ENCODE measurements at regions not wholly inside any gene's neighbourhood (a gene's known extent, or its start where the extent isn't known, plus 50 kb on each side); places are given as distances from the start of the nearest gene placed in this dataset.
A peak's percentile ranks its signal among the peaks of the same experiment; 100 is the strongest.

- H3K27ac ChIP-seq (ENCODE audit: low read depth, low read length): no peak overlapping the region
- 88 to 95% (median 93%) methylated on average over 3 of the region's 3 CpGs for WGBS, 3 donors
Observed at GRCh38 chr10:30793093-30793492, 163.5 kb upstream of the LYZL2 start.

GRCh38 chr10:30792025-30792424 is 162.5 kb upstream of the LYZL2 start:
- no peak overlapping the region for H3K27ac ChIP-seq (ENCODE audit: low read depth, low read length)
- WGBS, 3 donors: 62 to 73% (median 66%) methylated on average over 2 of the region's 2 CpGs

GRCh38 chr10:30791197-30791611 is 161.7 kb upstream of the LYZL2 start:
- no peak overlapping the region for H3K27ac ChIP-seq (ENCODE audit: low read depth, low read length)
- 64 to 88% (median 76%) methylated on average over 5 of the region's 5 CpGs for WGBS, 3 donors

GRCh38 chr10:30789806-30790205 is 160.3 kb upstream of the LYZL2 start:
- WGBS, 3 donors: 95 to 97% (median 96%) methylated on average over 8 of the region's 10 CpGs
- H3K27ac ChIP-seq (ENCODE audit: low read depth, low read length): no peak overlapping the region

- no peak overlapping the region for H3K27ac ChIP-seq (ENCODE audit: low read depth, low read length)
- WGBS, 3 donors: 40 to 56% (median 47%) methylated on average over 3 of the region's 3 CpGs
Observed at GRCh38 chr10:30788307-30788706, 158.8 kb upstream of the LYZL2 start.

- WGBS, 3 donors: 92 to 100% (median 98%) methylated on average over 2 of the region's 2 CpGs
- no peak overlapping the region for H3K27ac ChIP-seq (ENCODE audit: low read depth, low read length)
Observed at GRCh38 chr10:30786906-30787305, 157.4 kb upstream of the LYZL2 start.

GRCh38 chr10:30786131-30786530 is 156.6 kb upstream of the LYZL2 start:
- H3K27ac ChIP-seq (ENCODE audit: low read depth, low read length): no peak overlapping the region

- WGBS, 3 donors: 1 to 5% (median 2%) methylated on average over 62 to 63 of the region's 63 CpGs
- H3K27ac ChIP-seq (ENCODE audit: low read depth, low read length): peak overlapping the region; percentile 88
Observed at GRCh38 chr10:30784897-30785605, 155.5 kb upstream of the LYZL2 start.

- WGBS, 3 donors: 0 to 8% (median 0%) methylated on average over 5 of the region's 5 CpGs
- H3K27ac ChIP-seq (ENCODE audit: low read depth, low read length): peak overlapping the region; percentile 88
Observed at GRCh38 chr10:30784524-30784896, 155.0 kb upstream of the LYZL2 start.

GRCh38 chr10:30783939-30784501 is 154.5 kb upstream of the LYZL2 start:
- 1 to 8% (median 1%) methylated on average over 18 of the region's 18 CpGs for WGBS, 3 donors
- peak overlapping the region; percentile 71 for H3K27ac ChIP-seq (ENCODE audit: low read depth, low read length)

GRCh38 chr10:30782537-30783461 is 153.2 kb upstream of the LYZL2 start:
- WGBS, 3 donors: 43 to 59% (median 45%) methylated on average over 15 of the region's 15 CpGs
- H3K27ac ChIP-seq (ENCODE audit: low read depth, low read length): no peak overlapping the region

- no peak overlapping the region for H3K27ac ChIP-seq (ENCODE audit: low read depth, low read length)
- 60 to 68% (median 61%) methylated on average over 7 of the region's 7 CpGs for WGBS, 3 donors
Observed at GRCh38 chr10:30782157-30782536, 152.6 kb upstream of the LYZL2 start.

- WGBS, 3 donors: 83 to 93% (median 83%) methylated on average over 12 of the region's 12 CpGs
- no peak overlapping the region for H3K27ac ChIP-seq (ENCODE audit: low read depth, low read length)
Observed at GRCh38 chr10:30781670-30782121, 152.1 kb upstream of the LYZL2 start.

GRCh38 chr10:30778769-30779168 is 149.2 kb upstream of the LYZL2 start:
- WGBS, 3 donors: 7 to 75% (median 22%) methylated on average over 1 of the region's 1 CpG
- no peak overlapping the region for H3K27ac ChIP-seq (ENCODE audit: low read depth, low read length)

GRCh38 chr10:30775779-30776591 is 146.4 kb upstream of the LYZL2 start:
- 66 to 72% (median 70%) methylated on average over 10 of the region's 10 CpGs for WGBS, 3 donors
- H3K27ac ChIP-seq (ENCODE audit: low read depth, low read length): no peak overlapping the region

- no peak overlapping the region for H3K27ac ChIP-seq (ENCODE audit: low read depth, low read length)
- WGBS, 3 donors: 83 to 92% (median 83%) methylated on average over 10 of the region's 10 CpGs
Observed at GRCh38 chr10:30774261-30774660, 144.7 kb upstream of the LYZL2 start.

GRCh38 chr10:30773501-30773900 is 143.9 kb upstream of the LYZL2 start:
- WGBS, 3 donors: 96 to 100% (median 100%) methylated on average over 1 of the region's 1 CpG
- H3K27ac ChIP-seq (ENCODE audit: low read depth, low read length): no peak overlapping the region

- 43 to 54% (median 53%) methylated on average over 1 of the region's 1 CpG for WGBS, 3 donors
- no peak overlapping the region for H3K27ac ChIP-seq (ENCODE audit: low read depth, low read length)
Observed at GRCh38 chr10:30770816-30771215, 141.3 kb upstream of the LYZL2 start.

All from adipose tissue (tissue), 3 donors.